GM12873 (cell line): ENCODE measurements at regions not wholly inside any gene's neighbourhood (a gene's known extent, or its start where the extent isn't known, plus 50 kb on each side); places are given as distances from the start of the nearest gene placed in this dataset.

Source experiments
- TF ChIP-seq, protein P1 (sequence below): IDR thresholded peaks from 2 replicates; pipeline ENCODE4 v1.5.1; 2012; ENCODE audit warnings: low read depth, mild to moderate bottlenecking, moderate library complexity, low read length, control low read depth; ENCODE audit not compliant: insufficient read depth; ENCODE audit errors: missing control alignments

- TF ChIP-seq, protein P1, sequence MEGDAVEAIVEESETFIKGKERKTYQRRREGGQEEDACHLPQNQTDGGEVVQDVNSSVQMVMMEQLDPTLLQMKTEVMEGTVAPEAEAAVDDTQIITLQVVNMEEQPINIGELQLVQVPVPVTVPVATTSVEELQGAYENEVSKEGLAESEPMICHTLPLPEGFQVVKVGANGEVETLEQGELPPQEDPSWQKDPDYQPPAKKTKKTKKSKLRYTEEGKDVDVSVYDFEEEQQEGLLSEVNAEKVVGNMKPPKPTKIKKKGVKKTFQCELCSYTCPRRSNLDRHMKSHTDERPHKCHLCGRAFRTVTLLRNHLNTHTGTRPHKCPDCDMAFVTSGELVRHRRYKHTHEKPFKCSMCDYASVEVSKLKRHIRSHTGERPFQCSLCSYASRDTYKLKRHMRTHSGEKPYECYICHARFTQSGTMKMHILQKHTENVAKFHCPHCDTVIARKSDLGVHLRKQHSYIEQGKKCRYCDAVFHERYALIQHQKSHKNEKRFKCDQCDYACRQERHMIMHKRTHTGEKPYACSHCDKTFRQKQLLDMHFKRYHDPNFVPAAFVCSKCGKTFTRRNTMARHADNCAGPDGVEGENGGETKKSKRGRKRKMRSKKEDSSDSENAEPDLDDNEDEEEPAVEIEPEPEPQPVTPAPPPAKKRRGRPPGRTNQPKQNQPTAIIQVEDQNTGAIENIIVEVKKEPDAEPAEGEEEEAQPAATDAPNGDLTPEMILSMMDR, result no peak
These were observed 237.2 kb downstream of the RNF152 start for GRCh38 chr18:61655630-61656029.

DNA sequence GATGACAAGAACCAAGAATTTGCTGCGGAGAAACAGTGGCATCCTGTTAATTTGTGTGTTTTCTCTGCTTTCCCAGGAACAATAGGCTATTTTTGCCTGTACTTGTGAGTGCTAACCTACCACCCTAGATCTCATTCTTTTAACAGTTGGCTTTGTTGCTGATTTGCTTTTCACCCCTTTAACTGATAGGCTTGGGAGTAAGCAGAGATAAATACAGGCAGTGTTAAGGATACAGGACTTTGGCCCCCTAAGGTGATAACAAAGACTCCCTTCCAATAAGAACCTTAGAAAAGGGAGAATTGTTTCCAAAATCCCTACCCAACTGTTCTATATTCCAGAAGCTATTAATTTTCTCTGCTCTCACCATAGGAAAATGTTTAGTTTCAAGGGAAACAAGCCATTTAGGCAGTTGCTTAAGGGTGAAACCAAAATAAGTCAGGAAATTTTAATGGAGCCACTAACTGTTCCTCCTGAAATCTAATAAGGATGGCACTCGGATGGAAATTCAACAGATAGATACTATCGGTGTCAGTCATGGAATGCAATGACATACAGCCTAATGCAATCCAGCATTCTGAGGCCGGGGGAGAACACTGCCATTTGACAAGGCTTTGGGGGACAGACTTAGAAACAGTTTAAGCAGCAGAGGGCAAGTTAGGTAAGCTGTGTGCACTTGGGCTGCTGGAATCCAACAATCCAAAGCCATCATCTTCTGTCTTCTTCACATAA, 238.8 kb downstream of the RNF152 start:
- TF ChIP-seq, protein P1, result no peak

GRCh38 chr18:61651880-61652268, 240.9 kb downstream of the RNF152 start:
- TF ChIP-seq, protein P1, result no peak

- TF ChIP-seq, protein P1, result no peak
These were observed 241.5 kb downstream of the RNF152 start for GRCh38 chr18:61651145-61651879.

DNA sequence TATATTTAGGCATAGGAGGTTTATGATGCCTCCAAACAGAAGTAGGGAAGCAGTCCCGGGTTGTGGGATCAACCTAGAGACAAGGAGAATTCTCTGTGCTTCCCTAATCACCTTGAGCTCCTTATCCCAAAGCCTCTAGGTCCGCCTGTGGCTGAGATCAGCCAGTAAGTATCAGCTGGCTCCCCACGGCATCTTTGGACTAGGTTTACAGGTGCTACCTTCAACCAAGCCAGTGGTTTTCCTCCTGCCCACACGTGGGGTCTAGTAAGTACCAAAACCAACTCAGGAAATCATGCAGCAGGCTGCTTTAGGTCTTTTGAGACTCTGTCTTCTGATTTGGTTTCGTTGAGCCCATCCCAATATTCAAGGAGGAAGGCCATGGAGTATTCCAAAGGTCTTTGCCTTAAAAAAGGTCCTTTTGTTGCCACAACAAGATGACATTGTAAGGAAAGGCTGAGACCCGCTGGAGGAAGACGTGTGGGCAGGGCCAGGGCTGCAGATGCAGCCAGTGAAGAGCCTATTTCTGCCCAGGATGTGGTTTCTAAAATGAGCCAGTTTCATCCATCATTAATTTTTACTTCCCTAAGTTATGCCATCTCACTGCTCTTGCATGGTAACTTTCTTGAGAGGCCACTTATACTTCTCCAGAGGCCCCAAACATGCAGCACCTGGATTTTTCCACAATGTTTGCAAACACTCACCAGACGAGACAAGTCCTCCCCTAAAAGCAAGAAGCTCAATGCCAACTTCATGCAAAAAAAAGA, 248.7 kb downstream of the RNF152 start:
- TF ChIP-seq, protein P1, result no peak

GRCh38 chr18:61639886-61640285, 252.9 kb downstream of the RNF152 start:
- TF ChIP-seq, protein P1, result no peak
